Breast epithelium (tissue), 4 donors: ENCODE measurements at regions not wholly inside any gene's neighbourhood (a gene's known extent, or its start where the extent isn't known, plus 50 kb on each side); places are given as distances from the start of the nearest gene placed in this dataset.

Experiments used
- DNase-seq, 2 donors: peaks; one replicate each; pipeline ENCODE4 v3.0.0-alpha.2; 2019; ENCODE audit warnings: low spot score in 2 of 2
- H3K27ac ChIP-seq, 2 donors: fragments of 200-600 bp; sonication (generic) in 1 of 2; one replicate each; pipeline ENCODE4 v1.5.1; 2016 to 2019; ENCODE audit warnings: mild to moderate bottlenecking in 1 of 2
- H3K27me3 ChIP-seq, 2 donors: fragments of 200-600 bp; sonication (generic) in 1 of 2; one replicate each; pipeline versions ENCODE4 v1.5.1 to v1.6.0; 2017 to 2019; ENCODE audit warnings: control low read depth in 1 of 2, mild to moderate bottlenecking in 1 of 2
- H3K36me3 ChIP-seq: fragments of 200-600 bp; one replicate; pipeline ENCODE4 v1.5.1; 2019
- H3K4me1 ChIP-seq, 2 donors: fragments of 200-600 bp; sonication (generic); one replicate each; pipeline ENCODE4 v1.5.1; 2016 to 2019; ENCODE audit warnings: control low read depth in 1 of 2
- H3K4me3 ChIP-seq, 3 donors: fragments of 200-600 bp; sonication (generic); 1 replicate in 2 of 3; 2 replicates in 1 of 3; pipeline ENCODE4 v1.5.1; 2016 to 2019; ENCODE audit warnings: mild to moderate bottlenecking in 3 of 3, moderate library complexity in 2 of 3
- H3K9me3 ChIP-seq, 2 donors: fragments of 200-600 bp; sonication (generic) in 1 of 2; one replicate each; pipeline ENCODE4 v1.5.1; 2016 to 2019; ENCODE audit warnings: control low read depth in 1 of 2
- CTCF ChIP-seq, 3 donors: fragments of 450-650 bp; IDR thresholded peaks; one replicate each; pipeline ENCODE4 v1.5.1; 2016 to 2017; ENCODE audit warnings: antibody characterized with exemption in 3 of 3, mild to moderate bottlenecking in 3 of 3, moderate library complexity in 3 of 3
- POLR2A ChIP-seq: fragments of 450-650 bp; IDR thresholded peaks from one replicate; pipeline ENCODE4 v1.6.1; 2016; ENCODE audit warnings: antibody characterized with exemption, mild to moderate bottlenecking, moderate library complexity
- POLR2AphosphoS5 ChIP-seq, 3 donors: sonication (generic); formaldehyde crosslinking; IDR thresholded peaks; one replicate each; pipeline ENCODE4 v1.6.1; 2017; ENCODE audit warnings: antibody characterized with exemption in 3 of 3
- intact Hi-C: fragments of 100-400 bp; cut with DNase I; formaldehyde crosslinking; loops from one replicate; pipeline ENCODE4 v1.15.1; 2023; ENCODE audit warnings: low total_unique reads

DNA sequence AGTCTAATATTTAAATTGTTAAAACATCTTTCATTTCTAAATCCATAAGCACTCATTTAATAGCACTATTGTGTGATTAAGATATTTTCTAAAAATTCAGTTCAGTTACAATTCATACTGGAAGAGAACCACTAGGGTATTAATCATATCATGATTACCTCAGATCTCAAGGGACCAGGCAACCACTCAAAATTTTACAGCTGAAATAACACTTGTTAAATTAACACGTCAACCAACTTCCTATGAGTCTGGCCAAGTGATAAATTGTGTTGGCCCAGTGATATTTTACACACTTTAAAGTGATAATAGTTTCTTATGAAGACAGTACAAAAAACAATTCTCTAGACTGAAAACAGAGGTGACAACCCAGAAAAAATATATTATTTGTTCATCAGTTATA lies 869.0 kb upstream of the ADGRB3 start:
- no peaks in the 10 kb centered on the region for H3K9me3 ChIP-seq
- intact Hi-C loops = no loop called here
- DNase-seq = no peak
- H3K27me3 ChIP-seq = no peaks in the 10 kb centered on the region
- H3K4me3 ChIP-seq = no peak overlapping the region
- TF ChIP-seq CTCF (IDR thresholded peaks at IDR 0.05) (no peak), POLR2AphosphoS5 (IDR thresholded peaks at IDR 0.05) (no peak), POLR2A (no peak)
- H3K4me1 ChIP-seq = no peaks in the 10 kb centered on the region
- H3K27ac ChIP-seq = no peak overlapping the region
- no peaks in the 10 kb centered on the region for H3K36me3 ChIP-seq

GRCh38 chr6:67759001-67759400 lies 876.1 kb upstream of the ADGRB3 start:
- DNase-seq = no peak
- H3K9me3 ChIP-seq = peaks cover 4 to 6% of the 10 kb centered on the region in 2 donors
- H3K36me3 ChIP-seq = no peaks in the 10 kb centered on the region
- no peaks in the 10 kb centered on the region for H3K4me1 ChIP-seq
- TF ChIP-seq POLR2AphosphoS5 (IDR thresholded peaks at IDR 0.05) = no peak
- intact Hi-C loops = no loop called here
- H3K4me3 ChIP-seq = no peak overlapping the region
- H3K27ac ChIP-seq = no peak overlapping the region
- H3K27me3 ChIP-seq = no peaks in the 10 kb centered on the region

DNA sequence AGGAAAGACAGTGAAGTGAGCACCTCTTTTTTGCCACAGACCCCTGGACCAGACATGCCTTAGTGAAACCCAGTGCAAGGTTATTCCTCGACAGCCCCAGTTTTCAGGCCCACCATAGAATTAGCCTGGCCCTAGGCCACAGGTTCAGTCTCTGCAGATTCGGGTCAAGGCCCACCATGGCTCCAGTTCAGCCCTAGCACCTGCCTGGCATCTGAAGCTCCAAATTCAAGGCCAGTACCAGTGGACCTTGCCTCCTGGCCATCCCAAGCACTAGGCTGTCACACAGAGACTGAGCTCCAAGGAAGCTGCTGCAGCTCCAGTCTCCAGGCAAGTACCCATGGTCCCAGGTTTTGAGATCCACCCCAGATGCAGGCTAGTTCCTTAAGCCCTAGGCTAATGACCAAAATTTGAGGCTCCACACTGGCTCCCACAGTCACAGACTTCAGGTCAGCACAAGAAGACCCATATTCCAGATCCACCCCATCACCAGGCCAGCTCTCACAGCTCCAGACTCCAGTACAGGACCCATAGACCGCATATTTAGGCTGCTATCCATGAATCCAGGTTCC lies 877.5 kb upstream of the ADGRB3 start:
- intact Hi-C loops = no loop called here
- Histone ChIP-seq H3K9me3 (peaks cover 4 to 6% of the 10 kb centered on the region in 2 donors), H3K4me1 (no peaks in the 10 kb centered on the region), H3K36me3 (no peaks in the 10 kb centered on the region), H3K27ac (no peak overlapping the region), H3K27me3 (no peaks in the 10 kb centered on the region), H3K4me3 (no peak overlapping the region)
- TF ChIP-seq POLR2A = no peak
- no peak for TF ChIP-seq CTCF (IDR thresholded peaks at IDR 0.05)
- no peak for TF ChIP-seq POLR2AphosphoS5 (IDR thresholded peaks at IDR 0.05)
- DNase-seq = no peak

DNA sequence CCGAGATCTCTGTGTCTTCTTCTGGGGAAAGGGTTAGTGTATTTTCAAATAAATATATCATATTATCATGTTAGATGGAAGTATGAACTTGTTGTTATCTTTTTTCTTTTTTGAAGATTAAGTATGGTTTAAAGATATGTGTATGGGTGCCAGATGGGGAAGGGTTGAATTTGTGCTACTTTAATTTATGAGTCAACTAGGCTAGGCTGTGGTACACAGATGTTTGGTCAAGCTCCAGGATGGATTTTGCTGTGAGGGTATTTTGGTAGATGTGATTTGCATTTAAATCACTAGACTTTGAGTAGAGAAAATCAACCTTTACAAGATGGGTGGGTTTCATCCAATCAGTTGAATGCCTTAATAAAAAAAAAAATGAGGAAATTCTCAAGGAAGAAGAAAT lies 886.6 kb upstream of the ADGRB3 start:
- intact Hi-C loops = no loop called here
- DNase-seq = no peak

DNA sequence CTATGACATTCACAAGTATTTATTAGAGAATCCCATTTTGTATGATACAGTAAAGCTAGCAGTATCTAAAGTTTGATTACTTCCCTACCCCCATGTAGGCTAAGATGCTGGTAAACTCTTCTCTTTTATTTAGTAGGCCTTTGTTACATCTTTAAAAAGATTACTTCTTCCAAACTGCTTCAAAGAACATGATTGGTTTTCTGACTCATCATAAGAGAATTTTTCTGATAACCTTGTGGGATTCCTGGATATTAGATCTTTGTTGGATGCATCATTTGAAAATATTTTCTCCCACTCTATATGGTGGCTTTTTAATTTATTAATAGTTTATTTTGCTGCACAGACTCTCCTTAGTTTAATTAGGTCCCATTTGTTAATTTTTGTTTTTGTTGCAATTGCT lies 898.3 kb upstream of the ADGRB3 start:
- Histone ChIP-seq H3K36me3 (no peaks in the 10 kb centered on the region), H3K4me3 (no peak overlapping the region), H3K4me1 (no peaks in the 10 kb centered on the region), H3K27ac (no peak overlapping the region), H3K27me3 (no peaks in the 10 kb centered on the region), H3K9me3 (peaks cover 0 to 5% of the 10 kb centered on the region in 2 donors)
- TF ChIP-seq CTCF (IDR thresholded peaks at IDR 0.05) (no peak), POLR2AphosphoS5 (IDR thresholded peaks at IDR 0.05) (no peak), POLR2A (no peak)
- DNase-seq = no peak
- intact Hi-C loops = no loop called here

More for the DNA sequence above, 886.6 kb upstream of the ADGRB3 start:
- Histone ChIP-seq H3K36me3 (no peaks in the 10 kb centered on the region), H3K4me3 (no peak overlapping the region), H3K27me3 (no peaks in the 10 kb centered on the region), H3K4me1 (no peaks in the 10 kb centered on the region), H3K27ac (no peak overlapping the region), H3K9me3 (no peaks in the 10 kb centered on the region)
- no peak for TF ChIP-seq POLR2A
- TF ChIP-seq CTCF (IDR thresholded peaks at IDR 0.05) = no peak
- no peak for TF ChIP-seq POLR2AphosphoS5 (IDR thresholded peaks at IDR 0.05)

GRCh38 chr6:67736161-67736560 lies 898.9 kb upstream of the ADGRB3 start:
- Histone ChIP-seq H3K9me3 (peaks cover 0 to 5% of the 10 kb centered on the region in 2 donors), H3K4me1 (no peaks in the 10 kb centered on the region), H3K27me3 (no peaks in the 10 kb centered on the region), H3K4me3 (no peak overlapping the region), H3K36me3 (no peaks in the 10 kb centered on the region), H3K27ac (no peak overlapping the region)
- no peak for DNase-seq
- no peak for TF ChIP-seq POLR2A
- intact Hi-C loops = no loop called here
